Caco-2 (cell line): ENCODE measurements at regions not wholly inside any gene's neighbourhood (a gene's known extent, or its start where the extent isn't known, plus 50 kb on each side); places are given as distances from the start of the nearest gene placed in this dataset.

ENCODE experiments used
- BruUV-seq: library from RNA; stranded (reverse); fragments of 400-500 nt; replicated peaks from 2 replicates; lab custom pipeline; 2021; lab: Mats Ljungman, UMichigan
- CTCF ChIA-PET: fragments of 300-600 bp; sonication (Branson Sonifier 250); formaldehyde crosslinking; loops from one replicate; lab custom pipeline; 2022; ENCODE audit warnings: antibody characterized with exemption; lab: Charles Lee
- POLR2A ChIA-PET: fragments of 300-600 bp; sonication (Branson Sonifier 250); formaldehyde crosslinking; loops from one replicate; lab custom pipeline; 2022; ENCODE audit warnings: antibody characterized with exemption; lab: Charles Lee
- DNase-seq, 2 experiments: peaks; one replicate each; pipeline versions ENCODE4 v3.0.0 to v3.0.0-alpha.2; 2020 to 2022
- H3K27me3 ChIP-seq: replicated peaks from 2 replicates; pipeline ENCODE4 v1.6.0; 2011; ENCODE audit warnings: low read length; ENCODE audit not compliant: control insufficient read depth, insufficient read depth
- H3K36me3 ChIP-seq: 2 replicates; pipeline ENCODE4 v1.5.1; 2011; ENCODE audit warnings: low read length; ENCODE audit not compliant: control insufficient read depth, insufficient read depth
- H3K4me1 ChIP-seq: fragments of 250-450 bp; sonication (Bioruptor Pico); 2 replicates; pipeline ENCODE4 v1.5.1; 2020; ENCODE audit warnings: mild to moderate bottlenecking
- H3K4me3 ChIP-seq: 2 replicates; pipeline ENCODE4 v1.5.1; 2011; ENCODE audit warnings: low read depth, mild to moderate bottlenecking, control low read depth, low read length
- H3K9me3 ChIP-seq: fragments of 250-450 bp; sonication (Bioruptor Pico); 2 replicates; pipeline ENCODE4 v1.5.1; 2020; ENCODE audit warnings: mild to moderate bottlenecking, moderate library complexity
- H3K27ac Mint-ChIP-seq: one replicate; pipeline ENCODE4 v1.8.0; 2022; ENCODE audit warnings: mixed read lengths; ENCODE audit not compliant: unreplicated experiment
- H3K27me3 Mint-ChIP-seq: one replicate; pipeline ENCODE4 v1.8.0; 2022; ENCODE audit warnings: mixed read lengths; ENCODE audit not compliant: insufficient read depth, unreplicated experiment
- H3K36me3 Mint-ChIP-seq: one replicate; pipeline ENCODE4 v1.8.0; 2022; ENCODE audit warnings: mild to moderate bottlenecking, mixed read lengths; ENCODE audit not compliant: insufficient read depth, unreplicated experiment
- H3K4me1 Mint-ChIP-seq: one replicate; pipeline ENCODE4 v1.8.0; 2022; ENCODE audit warnings: low read depth, mixed read lengths; ENCODE audit not compliant: unreplicated experiment
- H3K4me3 Mint-ChIP-seq: one replicate; pipeline ENCODE4 v1.8.0; 2022; ENCODE audit warnings: mild to moderate bottlenecking, moderate library complexity, mixed read lengths; ENCODE audit not compliant: unreplicated experiment
- H3K9me3 Mint-ChIP-seq: one replicate; pipeline ENCODE4 v1.8.0; 2022; ENCODE audit warnings: mixed read lengths; ENCODE audit not compliant: unreplicated experiment
- intact Hi-C: fragments of 100-400 bp; cut with micrococcal nuclease; formaldehyde crosslinking; loops from one replicate; pipeline ENCODE4 v1.10.0; 2022; ENCODE audit not compliant: unreplicated experiment
- TF ChIP-seq, protein P1 (sequence below), 2 experiments: fragments of 200-600 bp in 1 of 2; IDR thresholded peaks; 1 replicate in 1 of 2; 2 replicates in 1 of 2; pipeline versions ENCODE4 v1.5.1 to v1.8.0; 2011 to 2022; ENCODE audit warnings: antibody characterized with exemption in 1 of 2, control low read depth in 1 of 2, inconsistent platforms in 1 of 2, low read depth in 1 of 2, low read length in 1 of 2, mild to moderate bottlenecking in 1 of 2, moderate library complexity in 1 of 2; ENCODE audit not compliant: insufficient read depth in 1 of 2, severe bottlenecking in 1 of 2, unreplicated experiment in 1 of 2

DNA sequence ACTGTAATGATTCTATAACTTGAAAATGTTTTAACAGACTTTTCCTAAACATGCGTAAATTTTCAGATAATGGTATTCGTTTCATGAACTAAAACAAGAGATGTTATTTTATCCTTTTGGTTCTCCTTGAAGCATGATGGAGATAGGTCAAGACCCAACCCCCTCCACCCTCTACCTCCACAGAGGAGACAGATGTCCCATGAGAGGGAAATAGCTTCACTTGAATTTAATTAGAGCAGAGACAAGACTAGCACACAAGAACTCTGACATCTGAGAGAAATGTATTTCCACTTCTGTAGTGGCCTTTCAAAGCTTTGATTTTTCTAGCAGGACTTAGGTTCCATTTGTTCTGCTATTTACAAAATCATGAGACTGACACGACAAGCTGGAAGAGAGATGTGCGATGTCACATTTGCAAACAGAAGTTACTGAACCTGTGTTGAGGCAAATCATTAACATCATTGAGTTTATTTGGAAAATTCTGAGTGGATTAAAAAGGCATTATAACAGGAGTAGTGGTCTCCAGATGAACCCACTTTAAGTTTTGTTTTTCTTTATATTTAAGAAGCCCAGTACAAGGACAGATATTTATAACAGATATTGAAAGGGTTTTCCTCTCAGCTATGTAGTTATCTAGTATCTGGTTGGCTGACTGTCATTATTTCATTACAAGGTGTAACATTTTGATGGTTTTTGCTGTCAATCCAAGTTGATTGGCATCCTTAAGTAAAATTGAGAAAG is 276.2 kb downstream of the ASXL3 start:
- intact Hi-C loops = no loop called here
- Histone ChIP-seq H3K36me3 (no peaks in the 10 kb centered on the region), H3K4me3 (no peak overlapping the region), H3K27me3 (no peaks in the 10 kb centered on the region), H3K9me3 (no peaks in the 10 kb centered on the region), H3K4me1 (no peaks in the 10 kb centered on the region)
- no peaks in the 10 kb centered on the region for H3K36me3 Mint-ChIP-seq
- H3K9me3 Mint-ChIP-seq = no peaks in the 10 kb centered on the region
- POLR2A ChIA-PET = no interaction called here
- peaks cover 3% of the 10 kb centered on the region for H3K27me3 Mint-ChIP-seq
- TF ChIP-seq, protein P1, sequence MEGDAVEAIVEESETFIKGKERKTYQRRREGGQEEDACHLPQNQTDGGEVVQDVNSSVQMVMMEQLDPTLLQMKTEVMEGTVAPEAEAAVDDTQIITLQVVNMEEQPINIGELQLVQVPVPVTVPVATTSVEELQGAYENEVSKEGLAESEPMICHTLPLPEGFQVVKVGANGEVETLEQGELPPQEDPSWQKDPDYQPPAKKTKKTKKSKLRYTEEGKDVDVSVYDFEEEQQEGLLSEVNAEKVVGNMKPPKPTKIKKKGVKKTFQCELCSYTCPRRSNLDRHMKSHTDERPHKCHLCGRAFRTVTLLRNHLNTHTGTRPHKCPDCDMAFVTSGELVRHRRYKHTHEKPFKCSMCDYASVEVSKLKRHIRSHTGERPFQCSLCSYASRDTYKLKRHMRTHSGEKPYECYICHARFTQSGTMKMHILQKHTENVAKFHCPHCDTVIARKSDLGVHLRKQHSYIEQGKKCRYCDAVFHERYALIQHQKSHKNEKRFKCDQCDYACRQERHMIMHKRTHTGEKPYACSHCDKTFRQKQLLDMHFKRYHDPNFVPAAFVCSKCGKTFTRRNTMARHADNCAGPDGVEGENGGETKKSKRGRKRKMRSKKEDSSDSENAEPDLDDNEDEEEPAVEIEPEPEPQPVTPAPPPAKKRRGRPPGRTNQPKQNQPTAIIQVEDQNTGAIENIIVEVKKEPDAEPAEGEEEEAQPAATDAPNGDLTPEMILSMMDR (IDR thresholded peaks at IDR 0.05; ENCODE audit: insufficient read depth in 1 of 2, low read depth in 1 of 2, low read length in 1 of 2, severe bottlenecking in 1 of 2, unreplicated experiment in 1 of 2) = no peak
- no peak overlapping the region for H3K4me3 Mint-ChIP-seq
- no peaks in the 10 kb centered on the region for H3K4me1 Mint-ChIP-seq
- no peak for DNase-seq
- BruUV-seq = no TSS peak
- no peak overlapping the region for H3K27ac Mint-ChIP-seq
- CTCF ChIA-PET = no interaction called here

DNA sequence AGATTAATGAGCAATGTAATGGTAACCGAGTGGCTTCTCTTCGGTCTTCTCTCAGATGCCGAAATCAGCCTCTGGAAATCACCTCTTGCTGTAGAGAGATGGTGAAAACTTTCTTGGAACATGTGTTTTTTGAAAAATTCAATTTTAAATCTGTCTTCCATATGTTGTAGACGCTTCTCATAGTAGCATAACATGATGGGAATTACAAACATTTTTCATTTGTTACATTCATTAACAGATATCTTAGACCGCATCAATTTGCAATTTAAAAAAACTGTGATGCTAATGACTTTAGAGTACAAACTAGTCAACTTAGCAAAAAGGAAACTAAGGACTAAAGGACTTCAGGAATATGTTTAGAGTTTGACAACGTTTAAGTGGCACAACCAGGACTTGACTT is 275.2 kb downstream of the ASXL3 start:
- Mint-ChIP-seq H3K27me3 (peaks cover 3% of the 10 kb centered on the region), H3K4me3 (no peak overlapping the region), H3K27ac (no peak overlapping the region), H3K4me1 (no peaks in the 10 kb centered on the region), H3K36me3 (no peaks in the 10 kb centered on the region), H3K9me3 (no peaks in the 10 kb centered on the region)
- intact Hi-C loops = no loop called here
- Histone ChIP-seq H3K4me3 (no peak overlapping the region), H3K9me3 (no peaks in the 10 kb centered on the region), H3K4me1 (no peaks in the 10 kb centered on the region), H3K27me3 (no peaks in the 10 kb centered on the region), H3K36me3 (no peaks in the 10 kb centered on the region)
- TF ChIP-seq, protein P1 (IDR thresholded peaks at IDR 0.05; ENCODE audit: insufficient read depth in 1 of 2, low read depth in 1 of 2, low read length in 1 of 2, severe bottlenecking in 1 of 2, unreplicated experiment in 1 of 2) = no peak
- BruUV-seq = no TSS peak
- POLR2A ChIA-PET = no interaction called here
- DNase-seq = no peak
- CTCF ChIA-PET = no interaction called here

DNA sequence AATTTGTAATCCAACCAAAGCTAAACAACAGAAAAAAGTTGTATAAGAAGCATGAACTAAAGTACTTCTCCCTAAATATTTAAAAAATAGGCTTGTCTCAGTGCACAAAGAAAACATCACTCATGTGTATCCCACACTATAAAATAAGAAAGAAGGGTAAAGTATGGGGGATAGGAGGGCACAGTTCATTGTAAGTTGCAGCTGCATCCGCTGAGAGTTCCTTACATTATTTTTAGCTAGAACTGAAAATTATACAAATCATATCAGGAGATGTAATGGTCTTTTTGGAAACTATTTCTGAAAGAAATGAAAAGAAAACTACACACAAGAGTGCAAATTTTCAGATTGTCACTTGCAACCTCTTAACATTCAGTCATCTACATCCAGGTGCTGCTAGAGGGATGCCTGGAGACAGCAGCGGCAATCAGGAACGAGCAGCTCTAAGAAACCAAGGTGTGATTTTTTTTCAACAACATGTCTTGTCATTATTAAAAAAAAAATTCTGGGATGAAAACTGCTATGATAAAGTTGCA is 273.6 kb downstream of the ASXL3 start:
- DNase-seq = no peak
- BruUV-seq = no TSS peak
- POLR2A ChIA-PET = no interaction called here
- Mint-ChIP-seq H3K27me3 (peaks cover 7% of the 10 kb centered on the region), H3K4me1 (no peaks in the 10 kb centered on the region), H3K9me3 (no peaks in the 10 kb centered on the region), H3K27ac (no peak overlapping the region), H3K4me3 (no peak overlapping the region), H3K36me3 (no peaks in the 10 kb centered on the region)
- TF ChIP-seq, protein P1 (IDR thresholded peaks at IDR 0.05; ENCODE audit: insufficient read depth in 1 of 2, low read depth in 1 of 2, low read length in 1 of 2, severe bottlenecking in 1 of 2, unreplicated experiment in 1 of 2) = no peak
- Histone ChIP-seq H3K27me3 (no peaks in the 10 kb centered on the region), H3K4me3 (no peak overlapping the region), H3K36me3 (no peaks in the 10 kb centered on the region), H3K9me3 (no peaks in the 10 kb centered on the region), H3K4me1 (no peaks in the 10 kb centered on the region)
- intact Hi-C loops = no loop called here
- CTCF ChIA-PET = no interaction called here
